Endothelial cell of umbilical vein (primary cell): ENCODE measurements at regions not wholly inside any gene's neighbourhood (a gene's known extent, or its start where the extent isn't known, plus 50 kb on each side); places are given as distances from the start of the nearest gene placed in this dataset.
"Not testable (repeated sequence)": the region's sequence is repeated elsewhere in the genome, so short reads cannot be mapped to it uniquely, and the experiment has no call there.

Experiments
- BruUV-seq: library from RNA; stranded (reverse); fragments of 400-500 nt; replicated peaks from 2 replicates; lab custom pipeline; 2021; lab: Mats Ljungman, UMichigan
- CTCF ChIA-PET: fragments of 300-600, 350-600 bp; sonication (Branson Sonifier 250); formaldehyde crosslinking; loops from one replicate; lab custom pipeline; 2021; ENCODE audit warnings: antibody characterized with exemption, inconsistent platforms; lab: Charles Lee
- POLR2A ChIA-PET: fragments of 300-600, 350-600 bp; sonication (Branson Sonifier 250); formaldehyde crosslinking; loops from one replicate; lab custom pipeline; 2021; ENCODE audit warnings: antibody characterized with exemption, inconsistent platforms; lab: Charles Lee
- DNase-seq: peaks from one replicate; pipeline ENCODE4 v3.0.0-alpha.2; 2011; ENCODE audit warnings: low read depth, low spot score
- FAIRE-seq: peaks from 2 replicates; lab custom pipeline; 2011; peaks lifted over from hg19 to GRCh38; lab: Jason Lieb, UNC
- H2AFZ ChIP-seq: 2 replicates; pipeline ENCODE4 v1.6.0; 2012; ENCODE audit warnings: low read depth, low read length, control low read depth, inconsistent platforms
- H3K27ac ChIP-seq: 2 replicates; pipeline ENCODE4 v1.5.1; 2011; ENCODE audit warnings: low read depth, mild to moderate bottlenecking, control low read depth, low read length, moderate library complexity; ENCODE audit not compliant: insufficient read depth
- H3K27me3 ChIP-seq, 2 experiments: 2 replicates each; pipeline versions ENCODE4 v1.6.0 to v1.6.1; 2011; ENCODE audit warnings: low read length in 2 of 2, mixed read lengths in 1 of 2; ENCODE audit not compliant: control insufficient read depth in 2 of 2, insufficient read depth in 2 of 2
- H3K36me3 ChIP-seq, 2 experiments: 2 replicates in 1 of 2; 3 replicates in 1 of 2; pipeline ENCODE4 v1.5.1; 2011; ENCODE audit warnings: low read length in 2 of 2, mild to moderate bottlenecking in 1 of 2, moderate library complexity in 1 of 2; ENCODE audit not compliant: control insufficient read depth in 2 of 2, insufficient read depth in 2 of 2; ENCODE audit errors: extremely low read depth in 1 of 2
- H3K4me1 ChIP-seq: 3 replicates; pipeline ENCODE4 v1.5.1; 2011; ENCODE audit warnings: mild to moderate bottlenecking, low read length; ENCODE audit not compliant: control insufficient read depth, insufficient read depth; ENCODE audit errors: extremely low read depth
- H3K4me2 ChIP-seq: 2 replicates; pipeline ENCODE4 v1.6.1; 2011; ENCODE audit warnings: low read length, control low read depth, mixed read lengths; ENCODE audit not compliant: insufficient read depth
- H3K4me3 ChIP-seq, 3 experiments: fragments of 200-600 bp in 1 of 3; sonication (generic), shearing (Covaris generic) in 1 of 3; replicated peaks in 1 of 3; 2 replicates each; pipeline ENCODE4 v1.5.1; 2011 to 2016; ENCODE audit warnings: control low read depth in 3 of 3, low read length in 3 of 3, mild to moderate bottlenecking in 2 of 3, inconsistent platforms in 1 of 3, low read depth in 1 of 3, moderate library complexity in 1 of 3; ENCODE audit not compliant: insufficient read depth in 1 of 3
- H3K79me2 ChIP-seq: 2 replicates; pipeline ENCODE4 v1.6.0; 2012; ENCODE audit warnings: low read length, inconsistent platforms; ENCODE audit not compliant: control insufficient read depth, insufficient read depth
- H3K9ac ChIP-seq: replicated peaks from 2 replicates; pipeline ENCODE3; 2011; ENCODE audit warnings: low read length, control low read depth; ENCODE audit not compliant: insufficient read depth; ENCODE audit errors: extremely low read depth
- H3K9me1 ChIP-seq: replicated peaks from 3 replicates; pipeline ENCODE4 v1.6.0; 2011; ENCODE audit warnings: mild to moderate bottlenecking, low read length; ENCODE audit not compliant: control insufficient read depth, insufficient read depth; ENCODE audit errors: extremely low read depth
- H3K9me3 ChIP-seq: replicated peaks from 2 replicates; pipeline ENCODE4 v1.5.1; 2012; ENCODE audit warnings: low read length, inconsistent platforms; ENCODE audit not compliant: control insufficient read depth, insufficient read depth
- H4K20me1 ChIP-seq: replicated peaks from 2 replicates; pipeline ENCODE3; 2011; ENCODE audit warnings: mild to moderate bottlenecking, low read length; ENCODE audit not compliant: control insufficient read depth, insufficient read depth; ENCODE audit errors: extremely low read depth
- EZH2 ChIP-seq: IDR thresholded peaks from 2 replicates; pipeline ENCODE4 v1.6.1; 2012; ENCODE audit warnings: borderline replicate concordance, low read depth, mild to moderate bottlenecking, moderate library complexity, low read length, inconsistent platforms; ENCODE audit not compliant: severe bottlenecking
- FOS ChIP-seq: IDR thresholded peaks from 2 replicates; pipeline ENCODE4 v1.6.1; 2011; ENCODE audit warnings: mild to moderate bottlenecking, low read length, moderate library complexity, borderline replicate concordance; ENCODE audit not compliant: insufficient read depth
- JUN ChIP-seq: IDR thresholded peaks from 2 replicates; pipeline ENCODE4 v1.6.1; 2011; ENCODE audit warnings: borderline replicate concordance, low read depth; ENCODE audit not compliant: insufficient read length, insufficient read depth
- MAX ChIP-seq: IDR thresholded peaks from 2 replicates; pipeline ENCODE4 v1.6.1; 2011; ENCODE audit not compliant: insufficient read depth, insufficient read length
- MYC ChIP-seq: IDR thresholded peaks from one replicate; pipeline ENCODE4 v1.6.1; 2011; ENCODE audit warnings: mild to moderate bottlenecking, low read depth, low read length
- POLR2A ChIP-seq: IDR thresholded peaks from 2 replicates; pipeline ENCODE4 v1.6.1; 2012; ENCODE audit warnings: low read depth, mild to moderate bottlenecking, control low read depth, low read length
- POLR2AphosphoS5 ChIP-seq: IDR thresholded peaks from 2 replicates; pipeline ENCODE4 v1.6.1; 2012; ENCODE audit warnings: low read depth, mild to moderate bottlenecking, control low read depth, low read length, moderate library complexity; ENCODE audit not compliant: insufficient read depth
- dilution Hi-C: fragments of 300-500 bp; cut with MboI; formaldehyde crosslinking; loops from one replicate; pipeline ENCODE4 v1.15.0; 2019; ENCODE audit warnings: low sequenced_read_pairs; ENCODE audit not compliant: extremely low pct_ligation_motif_present
- intact Hi-C: fragments of 100-400 bp; cut with micrococcal nuclease; formaldehyde crosslinking; loops from one replicate; pipeline ENCODE4 v1.10.0; 2022

- DNase-seq: no peak
- dilution Hi-C loops: no loop called here
These were observed 463.3 kb downstream of the STK39 start for GRCh38 chr2:167784084-167784425.

GRCh38 chr2:167783261-167784083 lies 463.9 kb downstream of the STK39 start:
- no peak overlapping the region for H3K9ac ChIP-seq
- no TSS peak for BruUV-seq
- no peak for TF ChIP-seq POLR2AphosphoS5
- TF ChIP-seq MYC: no peak
- TF ChIP-seq FOS: no peak
- no peak for TF ChIP-seq POLR2A
- TF ChIP-seq MAX: no peak
- no peaks in the 10 kb centered on the region for H3K4me1 ChIP-seq
- no peaks in the 10 kb centered on the region for H4K20me1 ChIP-seq
- no peak for DNase-seq
- H3K9me3 ChIP-seq: no peaks in the 10 kb centered on the region
- H3K4me2 ChIP-seq: no peak overlapping the region
- H2AFZ ChIP-seq: no peak overlapping the region
- H3K4me3 ChIP-seq: no peak overlapping the region
- no peaks in the 10 kb centered on the region for H3K9me1 ChIP-seq
- no peaks in the 10 kb centered on the region for H3K79me2 ChIP-seq
- intact Hi-C loops (no loop called here), dilution Hi-C loops (no loop called here)
- POLR2A ChIA-PET: no interaction called here
- FAIRE-seq: no peak
- H3K27ac ChIP-seq: no peak overlapping the region
- H3K36me3 ChIP-seq: no peaks in the 10 kb centered on the region
- no peaks in the 10 kb centered on the region for H3K27me3 ChIP-seq
- CTCF ChIA-PET: no interaction called here

More at GRCh38 chr2:167784084-167784425, 463.3 kb downstream of the STK39 start:
- TF ChIP-seq JUN (no peak), EZH2 (no peak), POLR2AphosphoS5 (no peak)
- H3K79me2 ChIP-seq: no peaks in the 10 kb centered on the region
- no peak for FAIRE-seq
- ChIA-PET POLR2A (no interaction called here), CTCF (no interaction called here)
- intact Hi-C loops: no loop called here
- no peak overlapping the region for H3K27ac ChIP-seq
- no TSS peak for BruUV-seq
- H3K4me3 ChIP-seq: no peak overlapping the region
- no peaks in the 10 kb centered on the region for H3K27me3 ChIP-seq
- no peaks in the 10 kb centered on the region for H3K36me3 ChIP-seq
- no peak overlapping the region for H2AFZ ChIP-seq
- no peaks in the 10 kb centered on the region for H3K4me1 ChIP-seq
- H3K9ac ChIP-seq: no peak overlapping the region
- H3K9me3 ChIP-seq: no peaks in the 10 kb centered on the region
- H4K20me1 ChIP-seq: no peaks in the 10 kb centered on the region
- no peak overlapping the region for H3K4me2 ChIP-seq
- no peaks in the 10 kb centered on the region for H3K9me1 ChIP-seq

- not testable (repeated sequence) for DNase-seq
These were observed 465.8 kb downstream of the STK39 start for GRCh38 chr2:167781629-167782028.

More at GRCh38 chr2:167781629-167782028, 465.8 kb downstream of the STK39 start:
- FAIRE-seq, dilution Hi-C loops, H3K79me2 ChIP-seq, H3K4me2 ChIP-seq, intact Hi-C loops, BruUV-seq, H3K27me3 ChIP-seq, H3K4me3 ChIP-seq, H4K20me1 ChIP-seq, H3K9ac ChIP-seq, H3K9me1 ChIP-seq, H2AFZ ChIP-seq, POLR2A ChIA-PET, CTCF ChIA-PET, H3K9me3 ChIP-seq, H3K27ac ChIP-seq, H3K4me1 ChIP-seq, H3K36me3 ChIP-seq: not testable (repeated sequence)
